Astrocyte of the cerebellum (primary cell): ENCODE measurements at regions not wholly inside any gene's neighbourhood (a gene's known extent, or its start where the extent isn't known, plus 50 kb on each side); places are given as distances from the start of the nearest gene placed in this dataset.

Experiments used
- DNase-seq: peaks from one replicate; pipeline ENCODE4 v3.0.0-alpha.2; 2011; ENCODE audit warnings: low read depth
- H3K4me3 ChIP-seq: 2 replicates; pipeline ENCODE4 v1.5.1; 2011; ENCODE audit warnings: mild to moderate bottlenecking, low read depth, low read length, moderate library complexity
- in situ Hi-C: cut with HindIII; loops from 2 replicates; pipeline ENCODE4 v1.10.0; 2017; ENCODE audit warnings: low sequenced_read_pairs
- TF ChIP-seq, protein P1 (sequence below): IDR thresholded peaks from 2 replicates; pipeline ENCODE4 v1.5.1; 2012; ENCODE audit warnings: low read length, low read depth, moderate library complexity, mild to moderate bottlenecking; ENCODE audit errors: missing control alignments

DNA sequence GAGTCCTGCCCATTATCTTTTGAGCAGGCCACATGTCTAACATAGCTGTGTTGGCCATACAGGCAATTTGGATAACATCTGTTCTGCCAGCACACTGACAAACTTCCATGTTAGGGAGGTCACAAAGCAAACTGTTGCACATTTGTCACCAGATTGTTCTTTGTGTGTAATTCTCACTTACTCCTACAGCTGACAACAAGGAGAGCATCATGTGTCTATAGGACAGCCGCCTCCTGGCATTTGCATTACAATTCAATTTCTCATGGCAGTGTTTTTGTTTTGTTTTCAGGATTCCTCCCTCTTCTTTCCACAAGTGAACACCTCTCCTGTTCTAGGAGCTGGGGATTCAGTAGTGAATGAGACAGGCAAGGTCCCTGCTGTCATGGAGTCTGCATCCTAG is 94.3 kb upstream of the LEF1 start:
- DNase-seq: no peak
- no peak overlapping the region for H3K4me3 ChIP-seq
- TF ChIP-seq, protein P1, sequence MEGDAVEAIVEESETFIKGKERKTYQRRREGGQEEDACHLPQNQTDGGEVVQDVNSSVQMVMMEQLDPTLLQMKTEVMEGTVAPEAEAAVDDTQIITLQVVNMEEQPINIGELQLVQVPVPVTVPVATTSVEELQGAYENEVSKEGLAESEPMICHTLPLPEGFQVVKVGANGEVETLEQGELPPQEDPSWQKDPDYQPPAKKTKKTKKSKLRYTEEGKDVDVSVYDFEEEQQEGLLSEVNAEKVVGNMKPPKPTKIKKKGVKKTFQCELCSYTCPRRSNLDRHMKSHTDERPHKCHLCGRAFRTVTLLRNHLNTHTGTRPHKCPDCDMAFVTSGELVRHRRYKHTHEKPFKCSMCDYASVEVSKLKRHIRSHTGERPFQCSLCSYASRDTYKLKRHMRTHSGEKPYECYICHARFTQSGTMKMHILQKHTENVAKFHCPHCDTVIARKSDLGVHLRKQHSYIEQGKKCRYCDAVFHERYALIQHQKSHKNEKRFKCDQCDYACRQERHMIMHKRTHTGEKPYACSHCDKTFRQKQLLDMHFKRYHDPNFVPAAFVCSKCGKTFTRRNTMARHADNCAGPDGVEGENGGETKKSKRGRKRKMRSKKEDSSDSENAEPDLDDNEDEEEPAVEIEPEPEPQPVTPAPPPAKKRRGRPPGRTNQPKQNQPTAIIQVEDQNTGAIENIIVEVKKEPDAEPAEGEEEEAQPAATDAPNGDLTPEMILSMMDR: no peak
- in situ Hi-C loops: no loop called here

DNA sequence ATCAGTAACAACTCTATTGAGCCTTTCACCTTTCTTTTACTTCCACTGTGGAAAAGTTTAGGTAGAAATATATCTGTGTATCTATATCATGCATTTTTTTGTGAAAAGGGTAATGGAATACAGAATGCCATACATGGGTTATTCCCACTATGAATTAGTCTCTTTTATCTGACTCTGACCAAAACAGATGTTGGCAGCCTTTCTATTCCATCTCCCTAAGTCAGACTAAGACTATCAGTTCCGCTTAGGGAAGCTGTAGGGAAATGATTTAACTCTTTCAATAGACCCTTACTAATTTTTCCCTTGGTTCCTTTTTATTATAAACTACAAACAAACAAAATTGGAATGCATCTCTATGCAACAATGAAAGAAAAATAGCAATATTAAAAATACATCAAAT is 92.3 kb upstream of the LEF1 start:
- no peak for DNase-seq
- TF ChIP-seq, protein P1: no peak
- in situ Hi-C loops: no loop called here

DNA sequence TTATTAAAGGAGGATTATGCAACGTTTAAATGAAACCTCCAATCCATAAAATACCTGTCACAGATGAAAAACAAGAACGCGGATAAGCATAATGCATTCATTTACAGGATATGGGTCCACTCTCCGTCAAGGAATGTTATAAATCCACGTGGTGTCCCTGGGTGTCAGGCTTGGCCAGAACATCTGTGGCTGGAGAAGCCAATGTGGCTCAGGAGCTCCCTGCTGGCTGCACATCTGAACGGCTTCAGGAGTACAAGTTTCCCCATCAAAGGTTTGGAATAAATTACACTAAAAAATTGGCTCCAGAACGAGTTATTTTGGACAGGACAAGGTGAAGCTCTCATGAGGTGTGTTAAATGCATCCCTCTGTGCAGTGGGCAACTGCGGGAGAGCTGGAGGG is 87.8 kb upstream of the LEF1 start:
- no peak for DNase-seq
- no peak overlapping the region for H3K4me3 ChIP-seq
- TF ChIP-seq, protein P1: no peak
- in situ Hi-C loops: no loop called here

More for the DNA sequence above, 92.3 kb upstream of the LEF1 start:
- no peak overlapping the region for H3K4me3 ChIP-seq

DNA sequence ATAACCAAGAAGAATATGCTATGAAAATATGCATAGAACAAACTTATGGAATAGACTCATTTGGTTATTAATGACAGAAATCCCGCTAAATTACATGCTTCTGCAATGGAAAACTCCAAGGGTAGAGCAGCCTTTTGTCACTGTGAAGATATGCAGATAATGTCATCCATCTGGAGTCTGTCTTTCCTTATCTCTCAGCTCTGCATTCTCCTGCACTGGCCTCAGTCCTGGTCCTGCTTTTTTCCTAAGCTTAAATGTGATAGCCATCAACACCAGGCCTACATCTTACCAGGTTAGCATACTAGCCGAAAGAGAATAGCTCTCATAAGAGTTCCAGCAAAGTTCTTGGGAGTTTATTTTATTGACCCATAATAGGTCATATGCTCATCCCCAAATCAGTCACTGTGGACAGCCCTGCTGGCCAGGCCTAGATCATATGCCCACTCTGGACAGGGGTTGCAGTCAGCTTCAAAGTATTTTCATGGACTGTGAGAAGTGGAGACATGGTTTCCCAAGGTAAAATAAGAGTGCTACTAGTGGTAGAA is 86.5 kb upstream of the LEF1 start:
- in situ Hi-C loops: no loop called here
- TF ChIP-seq, protein P1: no peak
- DNase-seq: no peak
- no peak overlapping the region for H3K4me3 ChIP-seq

DNA sequence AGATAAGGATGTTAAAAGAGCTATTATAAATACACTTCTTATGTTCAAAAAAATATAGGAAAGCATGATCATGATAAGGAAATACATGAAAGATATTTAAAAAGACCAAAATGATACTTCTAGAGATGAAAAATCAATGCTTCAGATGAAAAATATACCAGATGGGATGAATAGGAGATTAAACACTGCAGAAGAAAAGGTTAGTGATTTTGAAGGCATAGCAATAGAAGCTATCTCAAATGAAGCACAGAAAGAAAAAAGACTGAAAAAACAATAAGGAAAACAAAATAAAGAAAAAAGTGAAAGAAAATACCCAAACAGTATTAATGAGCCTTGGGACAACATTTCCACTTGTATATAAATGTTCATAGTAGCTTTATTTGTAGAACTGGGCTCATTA is 80.7 kb upstream of the LEF1 start:
- in situ Hi-C loops: loop anchor here (5.0 kb wide), 1 partner anchor 47 kb away; no protein-coding TSS in a partner anchor
- no peak overlapping the region for H3K4me3 ChIP-seq
- TF ChIP-seq, protein P1: no peak
- no peak for DNase-seq

DNA sequence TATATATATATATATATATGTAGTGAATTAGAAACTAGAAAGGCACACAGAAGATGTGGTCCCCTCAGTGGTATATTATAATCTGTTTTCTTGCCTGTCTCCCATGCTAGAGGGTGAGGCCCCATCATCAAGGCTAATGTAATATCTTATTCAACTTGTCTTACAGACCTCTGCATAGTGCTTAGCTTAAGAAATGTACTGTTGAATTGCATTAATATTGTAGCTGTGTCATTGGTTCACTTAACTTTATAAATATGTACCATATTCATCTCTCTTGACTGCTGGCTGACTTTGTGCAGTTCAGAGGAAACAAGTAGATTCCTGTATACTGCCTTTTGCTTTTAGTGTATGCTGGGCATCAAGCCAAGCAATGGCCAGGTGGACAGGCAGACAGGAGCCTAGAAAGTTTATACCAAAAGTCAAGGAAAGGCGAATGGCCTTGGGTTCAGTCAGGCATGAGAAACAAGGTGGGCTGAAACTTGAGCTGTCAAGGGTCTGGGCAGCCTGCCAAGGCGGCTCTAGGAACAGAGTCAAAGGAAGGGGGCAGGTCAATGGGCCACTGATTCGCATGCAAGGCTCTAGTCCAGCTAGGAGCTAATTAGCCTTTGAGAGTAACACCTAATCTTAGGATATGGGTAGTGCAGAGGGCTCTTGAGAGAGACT is 78.8 kb upstream of the LEF1 start:
- in situ Hi-C loops: loop anchor here (5.0 kb wide), 1 partner anchor 45 kb away; no protein-coding TSS in a partner anchor
- DNase-seq: no peak
- TF ChIP-seq, protein P1: no peak
- H3K4me3 ChIP-seq: no peak overlapping the region
